ENCODE measurements at regions not wholly inside any gene's neighbourhood (a gene's known extent, or its start where the extent isn't known, plus 50 kb on each side); places are given as distances from the start of the nearest gene placed in this dataset.
"Not testable (repeated sequence)": the region's sequence is repeated elsewhere in the genome, so short reads cannot be mapped to it uniquely, and the experiment has no call there.

GRCh38 chr4:81700189-81700588 lies 228.5 kb upstream of the RASGEF1B start:
- no peak for DNase-seq

- DNase-seq: no peak
These were observed 227.0 kb upstream of the RASGEF1B start for GRCh38 chr4:81698538-81699296.

- no peak for DNase-seq
These were observed 222.6 kb upstream of the RASGEF1B start for GRCh38 chr4:81694176-81694913.

- DNase-seq: no peak
These were observed 219.2 kb upstream of the RASGEF1B start for GRCh38 chr4:81690871-81691270.

GRCh38 chr4:81688085-81688484 lies 216.4 kb upstream of the RASGEF1B start:
- no peak for DNase-seq

- no peak for DNase-seq
These were observed 215.8 kb upstream of the RASGEF1B start for GRCh38 chr4:81687471-81687870.

GRCh38 chr4:81685104-81685503 lies 213.4 kb upstream of the RASGEF1B start:
- DNase-seq: no peak

GRCh38 chr4:81684352-81684751 lies 212.6 kb upstream of the RASGEF1B start:
- no peak for DNase-seq

GRCh38 chr4:81682492-81682891 lies 210.8 kb upstream of the RASGEF1B start:
- no peak for DNase-seq

GRCh38 chr4:81679315-81679714 lies 207.6 kb upstream of the RASGEF1B start:
- DNase-seq: no peak

GRCh38 chr4:81678801-81679200 lies 207.1 kb upstream of the RASGEF1B start:
- DNase-seq: no peak

- no peak for DNase-seq
These were observed 204.8 kb upstream of the RASGEF1B start for GRCh38 chr4:81676537-81676936.

- no peak for DNase-seq
These were observed 204.2 kb upstream of the RASGEF1B start for GRCh38 chr4:81675791-81676393.

- DNase-seq: no peak
These were observed 202.3 kb upstream of the RASGEF1B start for GRCh38 chr4:81673961-81674360.

- not testable (repeated sequence) for DNase-seq
These were observed 196.6 kb upstream of the RASGEF1B start for GRCh38 chr4:81668328-81668727.

GRCh38 chr4:81667539-81667938 lies 195.8 kb upstream of the RASGEF1B start:
- no peak for DNase-seq

GRCh38 chr4:81666491-81666890 lies 194.8 kb upstream of the RASGEF1B start:
- no peak for DNase-seq

GRCh38 chr4:81665649-81666048 lies 193.9 kb upstream of the RASGEF1B start:
- no peak for DNase-seq

GRCh38 chr4:81665045-81665444 lies 193.3 kb upstream of the RASGEF1B start:
- DNase-seq: no peak

GRCh38 chr4:81664079-81664478 lies 192.4 kb upstream of the RASGEF1B start:
- no peak for DNase-seq

- no peak for DNase-seq
These were observed 191.7 kb upstream of the RASGEF1B start for GRCh38 chr4:81663368-81663767.

GRCh38 chr4:81659051-81659450 lies 187.3 kb upstream of the RASGEF1B start:
- DNase-seq: no peak

GRCh38 chr4:81652069-81652478 lies 180.4 kb upstream of the RASGEF1B start:
- DNase-seq: no peak

Data from stimulated activated CD8-positive, alpha-beta memory T cell treated with anti-CD3 and anti-CD28 coated beads, Interleukin-4, amount 100 ng/mL, for 48 hours (primary cell).